Bronchial epithelial cell (primary cell): ENCODE measurements at regions not wholly inside any gene's neighbourhood (a gene's known extent, or its start where the extent isn't known, plus 50 kb on each side); places are given as distances from the start of the nearest gene placed in this dataset.

Source experiments
- DNase-seq: peaks from one replicate; pipeline ENCODE4 v3.0.0-alpha.2; 2010; ENCODE audit warnings: low read depth
- FAIRE-seq: peaks from 2 replicates; lab custom pipeline; 2011; peaks lifted over from hg19 to GRCh38; lab: Jason Lieb, UNC
- H3K27me3 ChIP-seq: 2 replicates; pipeline ENCODE4 v1.5.1; 2011; ENCODE audit warnings: low read length; ENCODE audit not compliant: control insufficient read depth, insufficient read depth
- H3K36me3 ChIP-seq: 2 replicates; pipeline ENCODE4 v1.5.1; 2011; ENCODE audit warnings: low read length; ENCODE audit not compliant: control insufficient read depth, insufficient read depth
- H3K4me3 ChIP-seq: 2 replicates; pipeline ENCODE4 v1.5.1; 2011; ENCODE audit warnings: mild to moderate bottlenecking, low read depth, low read length, control low read depth
- CTCF ChIP-seq: IDR thresholded peaks from 2 replicates; pipeline ENCODE4 v1.5.1; 2011; ENCODE audit warnings: mild to moderate bottlenecking, moderate library complexity, low read length, control low read depth, inconsistent platforms; ENCODE audit not compliant: insufficient read depth, severe bottlenecking

- no peak for FAIRE-seq
- peak; percentile 39 for DNase-seq
- H3K27me3 ChIP-seq = peaks cover 3% of the 10 kb centered on the region
- H3K4me3 ChIP-seq = no peak overlapping the region
- no peak for TF ChIP-seq CTCF
- no peaks in the 10 kb centered on the region for H3K36me3 ChIP-seq
Observed at GRCh38 chr5:175800656-175801081, 70.7 kb upstream of the CPLX2 start.

GRCh38 chr5:175802361-175802760, 69.0 kb upstream of the CPLX2 start:
- DNase-seq (no peak), FAIRE-seq (no peak)
- no peak overlapping the region for H3K4me3 ChIP-seq
- H3K27me3 ChIP-seq = peaks cover 3% of the 10 kb centered on the region
- no peak for TF ChIP-seq CTCF
- no peaks in the 10 kb centered on the region for H3K36me3 ChIP-seq

GRCh38 chr5:175803254-175803653, 68.1 kb upstream of the CPLX2 start:
- Histone ChIP-seq H3K27me3 (peaks cover under 1% of the 10 kb centered on the region), H3K4me3 (no peak overlapping the region), H3K36me3 (no peaks in the 10 kb centered on the region)
- no peak for TF ChIP-seq CTCF
- DNase-seq (no peak), FAIRE-seq (peak; percentile 64)

GRCh38 chr5:175803736-175804454, 67.5 kb upstream of the CPLX2 start:
- no peak for TF ChIP-seq CTCF
- DNase-seq (no peak), FAIRE-seq (no peak)
- no peaks in the 10 kb centered on the region for H3K36me3 ChIP-seq
- no peaks in the 10 kb centered on the region for H3K27me3 ChIP-seq
- H3K4me3 ChIP-seq = no peak overlapping the region

- no peak overlapping the region for H3K4me3 ChIP-seq
- no peaks in the 10 kb centered on the region for H3K36me3 ChIP-seq
- no peaks in the 10 kb centered on the region for H3K27me3 ChIP-seq
- DNase-seq (no peak), FAIRE-seq (no peak)
- TF ChIP-seq CTCF = no peak
Observed at GRCh38 chr5:175805256-175806011, 65.9 kb upstream of the CPLX2 start.
